SKM-1 treated with dmso at 0.1 percent for 144 hours (cell line): ENCODE measurements at regions not wholly inside any gene's neighbourhood (a gene's known extent, or its start where the extent isn't known, plus 50 kb on each side); places are given as distances from the start of the nearest gene placed in this dataset.

Source experiments
- DNase-seq: peaks from one replicate; lab custom pipeline; 2025; ENCODE audit not compliant: unreplicated experiment; lab: John Stamatoyannopoulos, UW

DNA sequence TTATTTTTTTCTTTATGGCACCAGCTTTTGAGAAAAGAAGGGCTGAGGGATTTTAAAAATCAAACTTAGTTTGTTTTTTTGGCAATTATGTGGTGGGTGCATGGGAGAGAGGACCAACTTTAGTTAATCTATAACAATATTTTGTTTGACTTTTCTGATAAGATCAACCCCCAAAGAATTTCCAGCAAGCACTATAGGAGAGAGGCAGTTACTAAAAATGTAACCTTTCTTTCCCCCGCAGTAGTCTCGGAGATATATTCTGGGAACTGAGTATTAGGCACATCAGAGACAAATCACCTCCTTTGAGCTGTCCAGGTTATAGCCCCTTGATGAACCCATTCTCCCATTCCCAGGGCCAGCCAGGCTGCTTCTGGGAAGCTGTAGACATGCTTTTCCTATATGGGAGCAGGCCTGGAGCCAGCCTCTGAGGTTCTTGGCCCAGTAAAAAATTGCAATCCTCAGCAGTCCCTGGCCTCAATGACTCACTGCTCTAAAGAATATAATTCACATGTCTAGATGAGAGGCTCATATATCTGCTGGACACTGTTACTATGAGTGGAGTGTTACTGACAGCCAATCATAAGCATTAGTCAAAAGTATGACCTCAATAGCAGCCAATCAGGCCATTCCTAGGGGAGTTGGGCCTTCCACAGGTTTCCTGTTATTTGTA lies 138.3 kb upstream of the AGBL1 start:
- no peak for DNase-seq

DNA sequence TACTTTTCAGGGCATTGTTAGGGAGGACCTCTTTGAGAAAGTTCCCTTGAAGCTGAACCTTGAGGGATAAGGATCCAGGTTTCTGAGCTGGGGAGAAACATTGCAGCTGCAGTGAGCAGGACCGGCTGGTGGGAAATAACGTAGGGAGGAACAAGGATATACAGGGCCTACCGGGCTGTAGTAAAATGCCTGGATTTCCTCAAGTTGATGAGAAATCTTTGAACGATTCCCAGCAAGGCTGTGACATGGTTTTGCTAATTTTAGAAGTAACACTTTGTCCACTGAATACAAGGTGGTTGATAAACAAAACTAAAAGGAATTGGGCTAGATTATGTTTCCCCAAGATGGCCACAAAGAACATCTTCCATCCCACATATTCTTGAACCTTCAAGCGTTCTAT lies 137.0 kb upstream of the AGBL1 start:
- no peak for DNase-seq

DNA sequence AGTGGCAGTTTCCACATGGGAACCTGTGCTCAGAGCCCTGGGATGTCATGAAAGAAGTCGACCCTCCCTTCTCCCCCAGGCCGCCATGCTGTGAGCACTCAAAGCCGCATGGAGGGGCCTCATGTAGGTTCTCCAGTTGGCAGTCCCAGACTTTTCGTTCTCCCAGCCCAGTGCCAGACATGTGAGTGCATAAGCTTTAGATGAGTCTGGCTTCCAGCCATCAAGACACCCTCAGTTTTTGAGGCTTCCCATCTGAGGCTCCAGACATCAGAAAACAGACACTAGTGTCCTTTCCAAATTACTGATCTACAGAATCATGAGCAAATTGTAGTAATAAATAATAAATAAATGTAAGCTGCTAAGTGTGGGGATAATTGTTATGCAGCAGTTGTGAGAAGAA lies 136.5 kb upstream of the AGBL1 start:
- DNase-seq, result no peak

DNA sequence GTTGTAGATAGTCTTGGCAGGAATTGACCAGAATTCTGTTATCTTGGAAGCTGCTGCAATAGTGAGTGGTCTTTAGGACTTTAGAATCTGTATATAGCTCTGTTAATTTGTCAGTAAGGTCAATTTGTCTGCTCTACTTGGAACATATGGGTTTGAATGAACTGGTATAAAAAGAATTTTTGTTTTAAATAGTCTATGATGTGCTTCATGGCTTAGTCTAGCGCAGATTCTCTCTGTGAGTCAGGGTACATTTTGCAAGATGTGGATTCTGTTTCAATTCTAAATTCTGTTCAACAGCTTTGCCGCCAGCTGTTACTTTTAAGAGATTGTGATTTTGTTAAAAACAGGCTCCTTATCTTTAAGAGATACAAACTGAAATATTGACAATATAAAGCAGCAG lies 135.9 kb upstream of the AGBL1 start:
- DNase-seq, result no peak

DNA sequence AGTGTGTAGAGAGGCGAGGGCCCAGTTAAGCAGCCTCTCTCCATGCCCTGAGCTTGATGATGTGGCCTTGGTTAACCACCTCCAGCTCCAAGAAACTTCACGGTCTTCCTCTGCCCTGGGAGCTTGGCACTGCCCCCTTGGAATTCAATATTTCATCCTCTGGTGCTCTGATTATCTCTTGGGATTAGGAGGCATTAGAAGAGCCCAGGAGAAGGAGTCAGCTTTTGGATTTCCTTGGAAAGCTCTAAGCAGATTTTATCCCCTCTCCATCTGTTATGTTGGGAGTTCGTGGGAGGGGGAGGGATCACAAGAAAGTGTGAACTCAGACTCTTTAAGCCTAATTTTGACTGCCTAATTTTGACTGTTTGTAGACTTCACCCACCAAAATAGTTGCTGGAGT lies 132.7 kb upstream of the AGBL1 start:
- DNase-seq, result no peak

DNA sequence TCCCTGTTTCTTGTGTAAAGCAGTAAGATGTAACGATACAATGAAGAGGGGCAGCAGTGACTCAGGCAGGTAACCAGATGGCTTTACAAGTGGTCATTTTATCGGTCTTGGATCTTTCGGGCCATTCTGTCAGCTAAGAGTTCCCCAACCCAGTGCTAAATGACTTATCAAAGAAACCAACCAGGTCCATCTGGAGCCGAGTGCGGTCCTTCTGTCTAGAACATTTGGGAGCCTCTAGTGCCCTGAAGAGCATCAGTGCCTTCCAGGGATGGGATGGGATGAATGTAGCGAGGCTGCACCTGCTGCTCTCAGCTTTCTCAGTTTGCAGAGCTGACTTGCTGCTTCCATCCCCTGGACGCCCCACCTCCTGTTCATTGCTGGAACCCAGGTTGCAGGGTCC lies 131.7 kb upstream of the AGBL1 start:
- no peak for DNase-seq

DNA sequence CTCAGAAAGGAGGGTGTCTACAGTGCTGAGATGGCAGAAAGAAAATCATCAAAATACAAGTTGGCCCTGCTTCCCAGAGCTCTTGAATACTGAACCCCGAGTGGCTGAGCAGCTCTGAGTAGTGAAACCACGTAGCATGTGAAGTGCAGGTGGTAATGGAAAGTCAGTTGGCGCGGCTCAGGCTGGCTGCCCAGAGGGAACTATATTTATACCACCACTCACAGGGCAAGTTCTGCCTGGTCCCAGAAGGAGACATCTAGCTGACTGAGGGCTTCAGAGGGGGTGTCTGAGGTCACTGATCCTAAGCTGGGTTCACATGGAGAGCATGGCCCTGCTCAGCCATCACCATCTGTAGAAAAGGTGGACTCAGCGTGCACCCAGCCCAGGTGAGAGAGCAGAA lies 129.6 kb upstream of the AGBL1 start:
- no peak for DNase-seq

DNA sequence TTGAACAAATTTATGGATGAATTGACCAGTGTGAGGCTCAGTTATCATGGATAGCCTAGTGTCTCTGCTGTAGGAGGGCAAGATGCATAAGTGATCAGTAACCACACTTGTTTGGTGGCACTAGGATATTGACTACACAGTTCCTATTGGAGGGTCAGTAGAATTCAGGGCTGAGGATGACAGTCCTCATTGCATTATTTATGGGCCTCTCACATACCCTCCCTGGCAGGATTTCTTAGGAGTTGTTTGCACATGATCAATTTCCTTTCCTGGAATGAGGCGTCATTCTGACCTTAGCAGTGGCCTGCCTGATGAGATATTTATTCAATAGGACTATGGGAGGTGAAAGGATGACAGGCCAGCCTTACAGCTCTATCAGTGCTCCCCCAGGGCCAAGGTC lies 125.1 kb upstream of the AGBL1 start:
- DNase-seq, result no peak

DNA sequence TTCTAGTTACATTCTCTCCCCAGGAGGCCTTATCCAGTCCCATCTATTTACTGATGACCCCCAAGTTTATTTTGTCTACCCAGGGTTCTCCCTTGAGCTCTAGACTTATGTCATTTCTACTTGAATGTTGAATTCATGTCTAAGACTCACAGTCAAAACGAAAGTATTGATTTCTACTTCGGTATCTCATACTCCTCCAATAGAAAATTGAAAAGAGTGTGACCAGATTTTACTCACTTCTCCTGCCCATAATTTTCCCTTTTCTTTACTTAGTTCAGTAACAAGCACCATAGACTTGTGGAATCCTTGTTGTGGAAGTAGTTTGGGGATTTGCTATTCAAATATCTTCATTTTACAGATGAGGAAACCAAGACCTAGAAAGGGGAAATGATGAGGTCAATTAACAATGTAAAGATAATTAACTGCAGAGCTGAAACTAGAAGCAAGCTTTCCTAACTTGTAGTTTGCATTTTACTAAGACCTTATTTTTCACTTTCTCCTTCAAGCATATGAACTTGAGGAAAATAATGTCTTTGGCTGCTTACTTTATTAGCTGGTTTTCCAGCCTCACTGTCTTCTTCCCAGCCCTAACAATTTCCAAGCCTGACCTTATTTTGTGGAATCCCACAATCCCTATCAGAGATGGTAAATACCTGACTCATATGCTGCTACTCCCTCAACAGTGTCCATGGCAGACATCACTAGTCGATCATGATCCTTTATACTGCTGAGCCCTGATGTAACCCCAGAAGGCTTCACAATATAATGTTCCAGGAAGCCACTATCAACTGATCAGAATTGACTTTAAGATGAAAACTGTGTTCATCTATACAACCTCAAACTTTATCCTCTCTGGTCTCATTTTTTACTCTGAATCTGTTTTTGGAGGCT lies 123.9 kb upstream of the AGBL1 start:
- no peak for DNase-seq

DNA sequence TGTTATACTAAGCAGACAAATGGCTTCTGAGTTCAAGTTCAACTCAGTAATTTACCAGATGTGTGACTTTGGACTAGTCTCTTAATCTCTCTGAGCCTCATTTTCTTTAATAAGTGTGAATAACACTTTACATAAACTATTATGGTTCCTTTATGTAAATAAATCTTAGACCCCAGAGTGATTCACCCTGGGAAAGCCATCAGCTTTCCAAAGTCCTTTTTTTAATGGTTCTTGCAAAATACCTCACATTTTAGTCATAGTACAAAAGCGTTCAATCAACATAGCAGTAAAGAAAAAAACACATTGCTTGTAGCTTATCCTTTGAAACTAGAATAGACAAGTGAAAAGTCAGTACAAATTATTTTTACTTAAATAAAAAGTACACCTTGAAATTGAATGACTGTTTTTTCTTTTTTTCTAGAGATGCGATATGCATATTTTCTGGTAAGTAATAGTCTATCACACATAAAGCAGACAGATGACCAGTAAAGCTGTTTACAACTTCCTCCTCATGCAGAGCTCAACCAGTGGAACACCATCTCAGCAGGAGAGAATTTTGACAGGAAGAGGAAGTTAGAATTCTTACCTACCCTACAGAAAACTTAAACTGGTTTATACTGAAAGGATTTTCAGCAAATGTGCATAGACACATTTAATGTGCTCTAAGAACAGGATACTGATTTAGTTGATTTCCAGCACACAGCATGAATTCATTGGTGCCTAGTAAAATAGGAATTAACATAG lies 123.0 kb upstream of the AGBL1 start:
- DNase-seq, result peak; percentile 58

DNA sequence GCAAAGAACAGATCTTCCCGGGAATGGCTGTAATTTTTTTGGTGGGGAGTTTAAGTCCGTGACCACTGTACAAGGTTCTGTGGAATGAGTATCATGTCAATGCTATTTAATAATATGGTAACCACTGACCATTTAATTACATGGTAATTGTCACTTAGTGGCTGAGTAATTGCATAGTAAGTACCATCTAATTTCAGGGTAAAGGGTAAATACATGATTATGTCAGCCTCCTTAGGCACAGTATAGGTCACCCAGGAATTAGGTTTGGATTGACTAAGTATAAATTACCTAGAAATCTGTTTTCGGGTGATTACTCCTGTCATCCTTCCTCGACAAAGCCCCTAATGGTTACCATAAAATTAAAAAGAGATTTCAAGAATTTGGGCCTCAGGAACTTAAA lies 120.1 kb upstream of the AGBL1 start:
- no peak for DNase-seq

DNA sequence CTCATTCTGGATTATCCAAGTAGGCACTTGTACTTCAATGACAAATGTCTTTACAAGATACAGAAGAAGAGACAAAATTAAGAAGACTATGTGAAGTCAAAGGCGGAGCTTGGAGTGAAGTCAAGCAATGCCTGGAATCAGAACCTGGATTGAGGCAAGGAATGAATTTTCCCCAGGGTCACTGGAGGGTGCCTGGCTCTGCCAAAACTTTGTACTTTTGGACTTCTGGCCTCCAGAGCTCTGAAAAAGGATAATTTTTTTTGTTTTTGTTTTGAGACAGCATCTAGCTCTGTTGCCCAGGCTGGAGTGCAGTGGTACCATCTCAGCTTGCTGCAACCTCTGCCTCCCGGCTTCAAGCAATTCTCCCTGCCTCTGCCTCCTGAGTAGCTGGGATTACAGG lies 119.3 kb upstream of the AGBL1 start:
- no peak for DNase-seq

DNA sequence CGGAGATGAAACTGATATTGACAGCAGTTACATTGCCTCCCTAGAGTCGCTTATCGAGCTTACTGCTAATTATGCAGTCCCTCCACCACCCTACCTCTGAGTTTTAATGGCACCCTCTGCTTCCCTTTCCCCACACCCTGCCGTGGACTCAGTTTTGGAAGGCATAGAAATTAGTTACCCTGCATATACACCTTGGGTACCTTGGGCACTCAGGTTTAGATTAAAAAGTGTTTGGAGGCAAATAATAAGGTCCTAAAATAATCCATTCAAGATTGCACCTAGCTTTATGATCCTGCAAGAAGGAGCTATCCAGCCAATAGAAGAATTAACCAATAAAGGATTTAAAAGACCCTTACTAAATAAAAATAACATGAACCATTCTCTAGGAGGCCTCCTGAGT lies 117.8 kb upstream of the AGBL1 start:
- no peak for DNase-seq

DNA sequence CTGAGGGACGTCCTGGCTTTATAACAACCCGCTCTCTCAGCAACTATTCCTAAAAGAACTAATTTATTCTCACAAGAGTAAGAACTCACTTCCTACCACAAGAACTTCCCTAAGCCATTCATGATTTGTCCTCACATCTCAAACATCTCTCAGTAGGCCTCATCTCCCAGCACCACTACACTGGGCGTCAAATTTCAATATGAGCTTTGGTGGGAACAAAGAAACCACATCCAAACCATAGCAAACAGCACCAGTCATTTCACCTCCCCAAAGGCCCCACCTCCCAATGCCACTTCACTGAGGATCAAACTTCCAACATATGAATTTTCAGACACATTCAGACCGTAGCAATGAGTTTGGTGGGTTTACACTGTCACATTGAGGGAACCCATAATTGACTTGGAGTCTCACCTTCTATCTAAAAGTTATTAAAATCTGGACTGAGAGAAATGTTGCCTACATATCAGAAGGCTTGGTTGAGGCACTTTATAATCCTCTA lies 116.4 kb upstream of the AGBL1 start:
- DNase-seq, result no peak

DNA sequence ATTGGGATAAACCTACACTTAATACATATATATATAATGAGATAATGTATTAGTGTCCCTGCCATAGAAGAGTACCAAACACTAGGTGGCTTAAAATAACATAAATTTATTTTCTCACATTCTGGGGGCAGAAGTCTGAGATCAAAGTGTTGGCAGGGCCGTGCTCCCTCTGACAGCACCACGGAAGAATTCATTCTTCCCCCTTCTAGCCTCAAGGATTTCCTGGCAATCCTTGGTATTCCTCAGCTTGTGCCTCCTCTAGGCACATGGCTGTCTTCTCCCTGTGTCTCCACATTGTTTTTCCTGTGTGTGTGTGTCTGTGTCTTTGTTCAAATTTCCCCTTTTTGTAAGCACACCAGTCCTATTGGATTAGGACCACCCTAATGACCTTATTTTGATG lies 115.2 kb upstream of the AGBL1 start:
- DNase-seq, result no peak

DNA sequence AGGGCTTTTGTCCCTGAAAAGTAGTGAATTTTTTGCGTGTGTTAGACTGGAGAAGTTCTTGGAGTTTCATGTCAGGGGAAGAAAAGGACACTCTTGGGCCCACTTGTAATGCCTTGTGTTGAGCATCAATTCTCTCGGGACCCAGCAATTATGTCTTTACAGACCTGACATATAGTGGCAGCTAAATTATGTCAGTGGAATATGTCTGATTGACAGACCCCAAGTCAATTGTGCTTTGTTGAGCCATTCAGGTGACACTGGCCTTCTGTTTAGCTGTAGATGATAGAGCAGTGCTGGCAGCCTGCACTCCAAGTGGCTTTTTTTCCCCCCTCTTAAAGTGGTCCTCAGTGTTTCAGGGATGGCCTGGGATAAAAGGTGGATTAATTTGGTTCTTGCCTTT lies 112.1 kb upstream of the AGBL1 start:
- no peak for DNase-seq

DNA sequence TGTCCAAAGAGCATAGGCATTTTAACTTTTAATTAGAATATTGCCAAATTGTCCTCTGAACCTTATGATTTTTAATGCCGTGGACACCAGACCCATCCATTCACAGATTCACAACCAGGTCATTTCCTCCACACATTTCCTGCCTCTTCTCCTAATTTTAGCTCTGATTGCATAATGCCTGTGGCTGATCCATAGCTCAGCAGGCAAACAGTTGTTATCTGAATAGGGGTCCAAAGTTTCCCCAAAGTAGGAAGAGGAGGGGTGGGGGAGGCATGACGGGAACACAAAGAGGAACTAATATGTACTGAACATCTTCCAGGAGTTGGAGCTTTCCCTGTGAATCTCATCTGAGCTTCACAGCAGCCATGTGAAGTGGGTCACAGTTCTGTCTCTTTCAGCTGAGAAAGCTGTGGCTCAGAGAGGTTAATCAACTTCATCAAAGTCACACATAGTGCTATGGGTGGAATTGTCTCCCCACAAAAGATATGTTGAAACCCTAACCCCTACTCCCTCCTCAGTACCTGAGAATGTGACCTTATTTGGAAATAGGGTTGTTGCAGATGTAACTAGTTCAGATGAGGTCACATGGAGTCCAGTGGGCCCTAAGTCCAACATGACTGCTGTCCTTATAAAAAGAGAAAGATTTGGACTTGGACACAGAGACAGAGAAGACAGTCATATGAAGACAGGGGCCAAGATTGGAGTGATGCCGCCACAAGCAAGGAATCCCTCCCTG lies 106.7 kb upstream of the AGBL1 start:
- peak; percentile 19 for DNase-seq

DNA sequence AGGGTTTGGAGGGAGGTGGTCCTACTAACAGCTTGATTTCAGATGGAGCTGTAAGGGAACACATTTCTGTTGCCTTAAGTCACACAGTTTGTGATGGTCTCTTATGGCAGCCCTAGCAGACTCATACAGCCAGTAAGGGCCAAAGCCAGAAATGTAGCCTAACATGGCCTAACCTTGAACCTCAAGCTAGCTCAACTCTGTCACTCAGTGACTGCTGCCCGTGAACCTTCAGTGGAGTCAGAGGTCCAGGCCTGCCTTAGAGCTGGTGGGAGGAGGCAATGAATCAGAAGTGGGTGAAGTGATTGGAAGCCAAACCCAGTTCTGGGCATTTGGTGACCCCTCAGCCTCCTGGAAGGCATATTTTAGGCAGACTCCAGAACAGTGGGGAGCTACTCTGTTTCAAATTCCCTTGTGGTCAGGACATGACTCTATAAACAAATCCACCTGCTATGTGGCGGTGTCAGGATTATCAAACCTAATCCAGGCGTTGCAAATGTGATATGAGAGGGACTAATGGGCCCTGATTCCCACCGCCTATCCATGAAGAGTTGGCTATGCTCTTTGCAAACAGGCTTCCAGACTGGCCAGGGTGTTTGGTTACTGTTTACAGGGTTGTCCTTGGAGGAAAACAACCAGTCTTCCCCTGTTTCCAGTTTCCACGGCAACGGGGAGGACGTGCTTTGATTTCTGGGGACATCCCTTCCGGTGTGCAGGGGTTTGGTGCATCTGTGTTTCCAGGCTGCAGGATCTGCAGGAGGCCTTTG lies 105.9 kb upstream of the AGBL1 start:
- no peak for DNase-seq

DNA sequence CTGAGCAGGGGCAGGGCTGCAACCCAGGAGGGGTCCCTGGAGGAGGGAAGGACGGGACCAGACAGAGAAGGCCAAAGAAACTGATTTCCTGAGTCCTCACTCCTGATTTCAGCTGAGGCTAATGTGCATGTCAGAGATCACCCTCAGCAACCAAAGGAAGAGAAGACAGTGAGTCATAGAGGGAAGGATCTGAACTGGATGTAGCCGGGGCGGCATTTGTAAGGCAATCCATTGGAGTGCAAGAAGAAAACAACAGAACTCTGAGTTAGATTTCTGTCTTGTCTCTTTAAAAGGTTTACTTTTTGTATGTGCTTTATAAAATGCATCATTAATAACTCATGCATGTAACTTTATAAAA lies 105.3 kb upstream of the AGBL1 start:
- DNase-seq, result no peak

DNA sequence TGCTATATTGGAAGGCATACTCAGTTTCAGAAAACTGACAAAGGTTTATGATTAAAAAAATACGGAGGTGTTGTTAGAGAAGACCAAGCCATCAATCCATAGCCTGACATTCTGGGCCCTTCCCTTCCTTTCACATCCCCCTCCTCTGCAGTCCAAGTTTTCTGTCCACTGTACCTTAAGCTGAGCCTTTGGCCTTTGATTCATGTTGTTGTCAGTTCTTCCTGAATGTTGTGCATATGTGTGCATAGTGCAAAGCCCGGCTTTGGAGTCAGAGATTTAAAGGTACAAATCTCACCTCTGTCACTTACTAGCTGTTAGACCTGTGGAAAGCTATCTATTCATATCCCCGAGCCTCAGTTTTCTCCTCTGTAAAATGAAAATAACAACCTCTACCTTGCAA lies 104.9 kb upstream of the AGBL1 start:
- DNase-seq, result no peak
